Loucy (cell line): ENCODE measurements at regions not wholly inside any gene's neighbourhood (a gene's known extent, or its start where the extent isn't known, plus 50 kb on each side); places are given as distances from the start of the nearest gene placed in this dataset.

Source experiments
- CTCF ChIP-seq: fragments of 200-600 bp; sonication (generic); conservative IDR thresholded peaks from 2 replicates; pipeline ENCODE4 v1.5.1; 2014; ENCODE audit warnings: mild to moderate bottlenecking, antibody characterized with exemption, low read length
- EZH2phosphoT487 ChIP-seq: fragments of 200-600 bp; IDR thresholded peaks from 2 replicates; pipeline ENCODE4 v1.6.1; 2018; ENCODE audit warnings: antibody characterized with exemption, mild to moderate bottlenecking, moderate library complexity, borderline replicate concordance

- no peak for TF ChIP-seq CTCF
- no peak for TF ChIP-seq EZH2phosphoT487
These were observed 72.0 kb upstream of the B3GAT2 start for GRCh38 chr6:71028877-71029252.
